ENCODE measurements at regions not wholly inside any gene's neighbourhood (a gene's known extent, or its start where the extent isn't known, plus 50 kb on each side); places are given as distances from the start of the nearest gene placed in this dataset.

- no peak for TF ChIP-seq CTCF (IDR thresholded peaks at IDR 0.05; ENCODE audit: extremely low read depth, insufficient read depth, missing control alignments)
- in situ Hi-C loops (cut with MboI; ENCODE audit: low pct_unique_long_range_greater_than_20kb, low sequenced_read_pairs, unreplicated experiment) = no loop called here
- no peak for DNase-seq (ENCODE audit: low spot score)
Observed at GRCh38 chr12:77387214-77387613, 321.8 kb upstream of the E2F7 start.

GRCh38 chr12:77384941-77385340 lies 319.6 kb upstream of the E2F7 start:
- in situ Hi-C loops (cut with MboI; ENCODE audit: low pct_unique_long_range_greater_than_20kb, low sequenced_read_pairs, unreplicated experiment) = no loop called here
- DNase-seq (ENCODE audit: low spot score) = no peak
- TF ChIP-seq CTCF (IDR thresholded peaks at IDR 0.05; ENCODE audit: extremely low read depth, insufficient read depth, missing control alignments) = no peak

GRCh38 chr12:77382096-77382742 lies 316.9 kb upstream of the E2F7 start:
- no peak for DNase-seq (ENCODE audit: low spot score)
- no peak for TF ChIP-seq CTCF (IDR thresholded peaks at IDR 0.05; ENCODE audit: extremely low read depth, insufficient read depth, missing control alignments)
- in situ Hi-C loops (cut with MboI; ENCODE audit: low pct_unique_long_range_greater_than_20kb, low sequenced_read_pairs, unreplicated experiment) = no loop called here

- in situ Hi-C loops (cut with MboI; ENCODE audit: low pct_unique_long_range_greater_than_20kb, low sequenced_read_pairs, unreplicated experiment) = no loop called here
Observed at GRCh38 chr12:77377622-77378021, 312.3 kb upstream of the E2F7 start.

GRCh38 chr12:77377116-77377515 lies 311.7 kb upstream of the E2F7 start:
- in situ Hi-C loops (cut with MboI; ENCODE audit: low pct_unique_long_range_greater_than_20kb, low sequenced_read_pairs, unreplicated experiment) = no loop called here
- no peak for TF ChIP-seq CTCF (IDR thresholded peaks at IDR 0.05; ENCODE audit: extremely low read depth, insufficient read depth, missing control alignments)
- no peak for DNase-seq (ENCODE audit: low spot score)

More at GRCh38 chr12:77377622-77378021, 312.3 kb upstream of the E2F7 start:
- DNase-seq (ENCODE audit: low spot score) = no peak
- TF ChIP-seq CTCF (IDR thresholded peaks at IDR 0.05; ENCODE audit: extremely low read depth, insufficient read depth, missing control alignments) = no peak

- TF ChIP-seq CTCF (IDR thresholded peaks at IDR 0.05; ENCODE audit: extremely low read depth, insufficient read depth, missing control alignments) = no peak
- no peak for DNase-seq (ENCODE audit: low spot score)
- in situ Hi-C loops (cut with MboI; ENCODE audit: low pct_unique_long_range_greater_than_20kb, low sequenced_read_pairs, unreplicated experiment) = no loop called here
Observed at GRCh38 chr12:77374673-77375072, 309.3 kb upstream of the E2F7 start.
